Right renal cortex interstitium (tissue), 3 donors: ENCODE measurements at regions not wholly inside any gene's neighbourhood (a gene's known extent, or its start where the extent isn't known, plus 50 kb on each side); places are given as distances from the start of the nearest gene placed in this dataset.

ENCODE experiments used
- DNase-seq, 3 donors: peaks; one replicate each; pipeline ENCODE4 v3.0.0-alpha.2; 2013; ENCODE audit warnings: low read depth in 3 of 3, low spot score in 2 of 3

DNA sequence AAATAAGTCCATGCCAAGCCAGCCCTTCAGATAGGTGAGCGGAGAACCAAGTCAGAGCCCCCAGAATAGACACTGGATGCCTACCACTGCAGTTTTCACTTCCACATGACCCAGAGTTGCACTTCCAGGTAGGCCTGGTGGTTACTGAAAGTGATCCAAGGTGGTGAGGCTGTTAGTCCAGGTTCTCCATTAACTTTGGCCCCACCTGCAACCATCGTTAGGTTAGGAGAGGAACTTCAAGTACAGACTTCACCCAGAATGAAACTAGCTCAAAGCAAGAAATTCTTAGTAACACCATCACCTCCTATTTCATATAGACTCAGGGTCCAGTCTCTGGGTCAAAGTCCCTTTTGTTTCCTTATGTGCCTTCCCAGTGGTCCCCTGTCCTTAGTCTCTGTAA is 293.1 kb upstream of the ID2 start:
- no peak for DNase-seq

DNA sequence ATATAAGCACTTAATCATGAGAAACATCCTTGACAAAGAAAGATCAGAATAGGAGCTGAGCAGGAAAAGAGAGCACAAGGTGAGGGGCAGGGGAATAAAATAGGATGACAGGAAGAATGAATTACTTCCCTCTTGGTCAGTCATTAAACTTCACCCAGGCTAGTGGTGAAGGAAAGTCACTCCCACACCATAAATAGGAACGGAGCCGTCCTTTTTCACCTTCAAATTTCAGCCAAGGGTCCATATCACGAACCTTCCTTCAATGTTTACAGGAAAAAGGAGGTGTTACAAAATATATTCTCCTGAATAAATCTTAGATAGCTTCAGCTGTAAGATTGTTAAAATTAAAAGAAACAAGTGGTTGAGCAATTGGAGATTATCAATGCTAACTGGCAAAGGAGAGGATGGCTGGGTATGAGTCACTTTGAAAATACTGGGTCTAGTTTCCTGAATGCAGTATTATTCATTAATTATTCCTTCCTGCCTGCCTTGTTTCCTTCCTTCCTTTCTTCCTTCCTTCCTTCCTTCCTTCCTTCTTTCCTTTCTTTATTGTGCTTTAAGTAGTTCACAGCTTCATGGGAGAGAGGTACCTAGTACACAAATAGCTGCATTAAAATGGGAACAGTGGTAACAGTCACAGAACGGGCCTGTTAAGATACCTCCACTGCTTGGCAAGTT is 292.3 kb upstream of the ID2 start:
- DNase-seq, result no peak

DNA sequence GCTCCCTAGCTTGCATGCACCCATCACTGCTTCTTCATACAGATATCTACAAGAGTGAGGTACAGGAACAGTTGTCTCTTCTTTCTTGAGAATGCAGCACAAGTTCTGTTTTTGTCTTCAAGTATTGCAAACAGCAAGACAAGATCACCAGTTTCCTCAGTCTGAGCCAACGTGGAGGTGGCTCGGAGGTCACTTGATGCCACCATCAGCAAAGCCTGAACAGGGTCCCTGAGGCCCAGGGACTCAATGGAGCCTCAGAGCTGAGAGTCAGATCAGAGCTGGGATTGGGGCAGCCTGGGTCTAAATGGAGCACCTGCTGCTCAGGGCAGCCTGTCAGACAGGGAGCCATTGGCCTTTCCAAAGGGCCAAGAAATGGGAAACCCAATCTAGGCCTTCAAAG is 290.7 kb upstream of the ID2 start:
- DNase-seq, result no peak

- DNase-seq, result no peak
These were observed 290.3 kb upstream of the ID2 start for GRCh38 chr2:8391584-8391983.

- DNase-seq, result no peak
These were observed 289.6 kb upstream of the ID2 start for GRCh38 chr2:8392098-8392866.

GRCh38 chr2:8393506-8393905 is 288.4 kb upstream of the ID2 start:
- no peak for DNase-seq

- DNase-seq, result no peak
These were observed 287.7 kb upstream of the ID2 start for GRCh38 chr2:8394131-8394530.

- no peak for DNase-seq
These were observed 287.1 kb upstream of the ID2 start for GRCh38 chr2:8394569-8395359.

- DNase-seq, result no peak
These were observed 286.1 kb upstream of the ID2 start for GRCh38 chr2:8395718-8396117.

- no peak for DNase-seq
These were observed 283.7 kb upstream of the ID2 start for GRCh38 chr2:8398040-8398668.

GRCh38 chr2:8399731-8400130 is 282.1 kb upstream of the ID2 start:
- DNase-seq, result no peak

DNA sequence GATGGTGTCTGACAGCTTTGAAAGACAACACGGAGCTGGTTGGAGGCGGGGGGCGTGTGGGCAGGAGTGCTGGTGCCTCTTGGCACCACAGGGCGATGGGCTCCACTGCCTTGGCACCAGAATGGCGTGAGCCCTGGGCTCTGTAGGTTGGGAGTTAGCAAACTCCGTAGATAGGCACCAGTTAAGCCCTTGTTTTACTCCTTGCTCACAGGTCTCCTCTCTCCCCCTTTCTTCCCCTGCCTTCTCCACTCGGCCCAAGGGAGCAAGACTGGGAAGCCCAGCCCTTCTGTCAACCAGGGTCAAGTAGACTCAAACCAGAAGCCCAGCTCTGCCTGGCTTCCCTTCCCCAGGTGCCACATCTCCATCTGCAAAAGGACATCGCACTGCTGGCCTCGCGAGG is 281.7 kb upstream of the ID2 start:
- no peak for DNase-seq

DNA sequence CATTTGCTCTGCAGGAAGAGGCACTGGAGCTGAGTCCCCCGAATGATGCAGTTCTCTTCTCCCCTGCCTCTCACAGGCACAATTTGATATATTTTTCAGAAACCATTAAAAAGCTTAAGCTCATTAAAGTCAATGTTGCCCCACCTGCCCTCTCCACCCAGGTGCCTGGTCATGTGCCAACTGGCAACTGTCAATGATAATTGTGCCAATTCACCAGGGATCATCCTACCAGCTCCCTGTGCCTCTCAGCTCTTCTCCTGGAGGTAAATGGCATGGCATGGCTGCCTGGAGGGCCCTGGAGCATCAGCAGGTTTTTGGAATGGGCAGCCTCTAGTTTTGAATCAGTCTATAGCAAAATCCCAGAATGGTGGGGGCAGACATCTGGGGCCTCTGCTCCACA is 279.6 kb upstream of the ID2 start:
- no peak for DNase-seq

- DNase-seq, result no peak
These were observed 278.0 kb upstream of the ID2 start for GRCh38 chr2:8403876-8404275.

DNA sequence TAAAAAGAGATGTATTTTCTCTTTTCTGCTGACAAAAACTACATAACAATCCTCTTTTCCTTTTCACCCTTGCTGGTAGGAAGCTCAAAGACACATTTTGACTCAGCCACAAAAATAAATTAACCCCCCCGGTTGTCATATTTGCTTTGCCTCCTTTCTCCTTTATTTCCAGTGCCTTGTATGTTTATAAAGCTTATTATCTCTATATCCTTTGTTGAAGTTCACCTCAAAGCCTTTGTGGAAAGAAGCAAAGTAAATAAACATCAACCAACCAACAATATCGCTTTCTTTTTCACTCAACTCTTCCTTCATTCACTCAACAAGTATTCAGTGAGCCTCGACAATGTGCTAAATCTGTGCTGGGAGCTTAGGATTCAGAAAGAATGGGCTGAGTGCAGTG is 276.5 kb upstream of the ID2 start:
- no peak for DNase-seq

- no peak for DNase-seq
These were observed 275.6 kb upstream of the ID2 start for GRCh38 chr2:8406271-8406670.

DNA sequence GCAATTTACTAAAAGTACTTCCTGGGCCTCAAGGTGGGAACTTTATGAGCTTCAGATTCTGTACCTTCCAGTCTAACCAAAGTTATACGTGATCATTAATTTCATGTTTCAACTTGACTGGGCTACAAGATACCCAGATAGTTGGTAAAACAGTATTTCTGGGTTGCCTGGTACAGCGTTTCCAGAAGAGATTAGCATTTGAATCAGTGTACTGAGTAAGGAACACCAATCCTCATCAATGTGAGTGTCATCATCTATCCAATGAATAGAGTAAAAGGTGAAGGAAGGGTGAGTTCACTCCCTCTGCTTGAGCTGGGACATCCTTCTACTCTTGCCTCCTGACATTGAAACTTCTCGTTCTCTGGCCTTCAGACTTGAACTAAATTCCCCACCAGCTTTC is 274.5 kb upstream of the ID2 start:
- no peak for DNase-seq

- no peak for DNase-seq
These were observed 273.0 kb upstream of the ID2 start for GRCh38 chr2:8408560-8409460.

DNA sequence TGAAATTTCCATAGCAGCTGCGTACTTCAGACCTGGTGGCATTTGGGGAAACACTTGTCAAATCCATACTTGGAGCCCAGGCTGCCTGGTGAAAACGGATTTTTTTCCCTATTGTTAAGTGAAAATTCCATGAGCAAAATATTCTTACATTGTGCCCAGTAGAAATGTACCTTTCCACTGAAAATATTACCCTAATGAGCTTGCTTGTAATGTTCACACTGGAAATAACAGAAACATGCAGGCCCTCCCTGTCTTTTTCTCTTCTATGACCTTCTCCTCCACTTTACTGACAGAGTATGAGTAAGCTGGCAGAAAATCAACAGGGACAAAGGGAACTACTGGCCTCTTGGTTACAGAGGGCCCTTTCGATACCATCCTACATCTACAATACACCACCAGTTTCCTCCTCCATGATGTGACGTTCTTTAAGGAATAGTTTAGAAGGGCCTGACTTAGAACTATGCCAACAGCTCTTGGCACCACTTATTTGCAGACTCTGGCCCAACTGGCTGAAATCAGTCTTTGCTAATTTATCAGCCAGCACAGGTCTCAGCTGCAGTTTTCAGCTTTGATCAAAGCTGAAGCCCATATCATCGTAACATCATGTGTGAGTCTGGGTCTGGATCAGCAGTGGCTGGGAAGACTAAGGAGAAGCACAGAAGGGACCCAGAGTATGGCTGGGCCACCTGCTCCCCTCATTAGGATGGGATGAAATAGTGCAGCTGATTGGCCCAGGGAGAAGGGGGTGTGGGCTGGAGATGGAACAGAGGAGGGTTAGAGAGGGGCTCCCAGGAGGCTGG is 272.2 kb upstream of the ID2 start:
- no peak for DNase-seq
